ENCODE measurements at regions not wholly inside any gene's neighbourhood (a gene's known extent, or its start where the extent isn't known, plus 50 kb on each side); places are given as distances from the start of the nearest gene placed in this dataset.

- TF ChIP-seq, protein P1, sequence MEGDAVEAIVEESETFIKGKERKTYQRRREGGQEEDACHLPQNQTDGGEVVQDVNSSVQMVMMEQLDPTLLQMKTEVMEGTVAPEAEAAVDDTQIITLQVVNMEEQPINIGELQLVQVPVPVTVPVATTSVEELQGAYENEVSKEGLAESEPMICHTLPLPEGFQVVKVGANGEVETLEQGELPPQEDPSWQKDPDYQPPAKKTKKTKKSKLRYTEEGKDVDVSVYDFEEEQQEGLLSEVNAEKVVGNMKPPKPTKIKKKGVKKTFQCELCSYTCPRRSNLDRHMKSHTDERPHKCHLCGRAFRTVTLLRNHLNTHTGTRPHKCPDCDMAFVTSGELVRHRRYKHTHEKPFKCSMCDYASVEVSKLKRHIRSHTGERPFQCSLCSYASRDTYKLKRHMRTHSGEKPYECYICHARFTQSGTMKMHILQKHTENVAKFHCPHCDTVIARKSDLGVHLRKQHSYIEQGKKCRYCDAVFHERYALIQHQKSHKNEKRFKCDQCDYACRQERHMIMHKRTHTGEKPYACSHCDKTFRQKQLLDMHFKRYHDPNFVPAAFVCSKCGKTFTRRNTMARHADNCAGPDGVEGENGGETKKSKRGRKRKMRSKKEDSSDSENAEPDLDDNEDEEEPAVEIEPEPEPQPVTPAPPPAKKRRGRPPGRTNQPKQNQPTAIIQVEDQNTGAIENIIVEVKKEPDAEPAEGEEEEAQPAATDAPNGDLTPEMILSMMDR (IDR thresholded peaks at IDR 0.05) = no peak
- TF ChIP-seq ZFX (IDR thresholded peaks at IDR 0.05; ENCODE audit: borderline replicate concordance) = no peak
Observed at GRCh38 chr12:78683031-78683430, 181.5 kb upstream of the SYT1 start.

Measured in 22Rv1 (cell line).